Neutrophil (primary cell): ENCODE measurements at regions not wholly inside any gene's neighbourhood (a gene's known extent, or its start where the extent isn't known, plus 50 kb on each side); places are given as distances from the start of the nearest gene placed in this dataset.

ENCODE experiments used
- H3K27ac ChIP-seq: fragments of 200-600 bp; sonication (generic); 2 replicates; pipeline ENCODE4 v1.5.1; 2016; ENCODE audit warnings: mild to moderate bottlenecking, moderate library complexity
- H3K27me3 ChIP-seq: fragments of 200-600 bp; sonication (generic); 2 replicates; pipeline ENCODE4 v1.6.0; 2016; ENCODE audit warnings: mild to moderate bottlenecking
- H3K36me3 ChIP-seq: fragments of 200-600 bp; sonication (generic); 2 replicates; pipeline ENCODE4 v1.5.1; 2017
- H3K4me1 ChIP-seq, 2 experiments: fragments of 200-600 bp in 1 of 2; sonication (generic) in 1 of 2; 1 replicate in 1 of 2; 2 replicates in 1 of 2; pipeline versions ENCODE4 v1.5.1 to v1.6.1; 2013 to 2016; ENCODE audit warnings: low read depth in 1 of 2, low read length in 1 of 2, mild to moderate bottlenecking in 1 of 2, moderate library complexity in 1 of 2; ENCODE audit not compliant: control insufficient read depth in 1 of 2, insufficient read depth in 1 of 2
- H3K4me3 ChIP-seq, 2 experiments: fragments of 200-600 bp in 1 of 2; sonication (generic) in 1 of 2; 1 replicate in 1 of 2; 2 replicates in 1 of 2; pipeline ENCODE4 v1.5.1; 2013 to 2016; ENCODE audit warnings: low read depth in 1 of 2, low read length in 1 of 2, mild to moderate bottlenecking in 1 of 2, moderate library complexity in 1 of 2
- H3K9me3 ChIP-seq: fragments of 200-600 bp; sonication (generic); 2 replicates; pipeline ENCODE4 v1.5.1; 2016
- TF ChIP-seq, protein P1 (sequence below): fragments of 200-600 bp; sonication (generic); IDR thresholded peaks from 2 replicates; pipeline ENCODE4 v1.5.1; 2016; ENCODE audit warnings: antibody characterized with exemption

DNA sequence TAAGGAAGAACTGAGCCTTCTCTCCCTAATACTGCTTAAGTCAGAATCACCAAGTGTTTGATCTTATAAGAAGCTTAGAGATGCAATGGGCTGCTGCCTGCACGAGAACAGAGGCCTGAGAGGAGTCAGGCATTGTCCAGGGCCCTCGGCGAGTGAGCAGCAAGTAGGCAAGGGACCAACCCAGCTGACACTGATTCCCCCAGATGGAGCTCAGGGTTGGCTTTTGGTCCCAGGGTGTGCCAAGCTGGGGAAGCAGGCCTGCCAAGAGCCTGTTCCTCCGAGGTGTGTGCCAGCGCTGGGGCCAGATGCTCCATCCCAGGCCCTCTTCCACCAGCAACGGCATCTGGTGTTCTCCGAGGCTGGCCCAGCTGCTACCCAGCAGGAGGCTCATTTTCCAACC, 222.0 kb upstream of the ZMIZ1 start:
- TF ChIP-seq, protein P1, sequence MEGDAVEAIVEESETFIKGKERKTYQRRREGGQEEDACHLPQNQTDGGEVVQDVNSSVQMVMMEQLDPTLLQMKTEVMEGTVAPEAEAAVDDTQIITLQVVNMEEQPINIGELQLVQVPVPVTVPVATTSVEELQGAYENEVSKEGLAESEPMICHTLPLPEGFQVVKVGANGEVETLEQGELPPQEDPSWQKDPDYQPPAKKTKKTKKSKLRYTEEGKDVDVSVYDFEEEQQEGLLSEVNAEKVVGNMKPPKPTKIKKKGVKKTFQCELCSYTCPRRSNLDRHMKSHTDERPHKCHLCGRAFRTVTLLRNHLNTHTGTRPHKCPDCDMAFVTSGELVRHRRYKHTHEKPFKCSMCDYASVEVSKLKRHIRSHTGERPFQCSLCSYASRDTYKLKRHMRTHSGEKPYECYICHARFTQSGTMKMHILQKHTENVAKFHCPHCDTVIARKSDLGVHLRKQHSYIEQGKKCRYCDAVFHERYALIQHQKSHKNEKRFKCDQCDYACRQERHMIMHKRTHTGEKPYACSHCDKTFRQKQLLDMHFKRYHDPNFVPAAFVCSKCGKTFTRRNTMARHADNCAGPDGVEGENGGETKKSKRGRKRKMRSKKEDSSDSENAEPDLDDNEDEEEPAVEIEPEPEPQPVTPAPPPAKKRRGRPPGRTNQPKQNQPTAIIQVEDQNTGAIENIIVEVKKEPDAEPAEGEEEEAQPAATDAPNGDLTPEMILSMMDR: no peak
- no peak overlapping the region for H3K4me3 ChIP-seq
- no peaks in the 10 kb centered on the region for H3K27me3 ChIP-seq
- no peaks in the 10 kb centered on the region for H3K36me3 ChIP-seq
- no peaks in the 10 kb centered on the region for H3K4me1 ChIP-seq
- no peaks in the 10 kb centered on the region for H3K9me3 ChIP-seq
- no peak overlapping the region for H3K27ac ChIP-seq

- H3K27me3 ChIP-seq: no peaks in the 10 kb centered on the region
- H3K27ac ChIP-seq: no peak overlapping the region
- no peaks in the 10 kb centered on the region for H3K9me3 ChIP-seq
- no peak overlapping the region for H3K4me3 ChIP-seq
- no peaks in the 10 kb centered on the region for H3K4me1 ChIP-seq
- TF ChIP-seq, protein P1: no peak
- no peaks in the 10 kb centered on the region for H3K36me3 ChIP-seq
Measured at GRCh38 chr10:78847485-78847884, 221.3 kb upstream of the ZMIZ1 start.

DNA sequence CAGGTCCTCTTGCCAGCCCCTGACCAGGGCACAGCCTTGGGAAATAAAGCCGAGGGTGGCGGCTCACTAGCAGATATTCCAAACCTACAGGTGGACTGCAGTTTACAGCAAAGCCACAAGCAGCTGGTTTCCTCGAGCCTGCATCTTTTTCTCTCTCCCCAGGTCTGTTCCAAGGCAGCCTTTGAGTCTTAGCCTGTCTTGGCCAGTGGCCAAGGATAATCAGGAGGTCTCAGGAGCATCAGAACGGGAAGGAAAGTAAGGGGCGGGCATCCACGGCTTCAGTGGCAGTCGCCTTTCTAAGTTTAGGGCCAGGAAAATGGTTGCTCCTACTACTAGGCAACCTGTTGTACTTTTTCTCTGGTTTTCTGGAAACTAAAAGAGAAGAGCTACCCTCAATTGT, 219.7 kb upstream of the ZMIZ1 start:
- H3K4me1 ChIP-seq: no peaks in the 10 kb centered on the region
- no peaks in the 10 kb centered on the region for H3K36me3 ChIP-seq
- no peaks in the 10 kb centered on the region for H3K27me3 ChIP-seq
- H3K4me3 ChIP-seq: no peak overlapping the region
- no peak overlapping the region for H3K27ac ChIP-seq
- no peaks in the 10 kb centered on the region for H3K9me3 ChIP-seq
- TF ChIP-seq, protein P1: no peak

GRCh38 chr10:78849731-78850130, 219.0 kb upstream of the ZMIZ1 start:
- TF ChIP-seq, protein P1: no peak
- no peaks in the 10 kb centered on the region for H3K27me3 ChIP-seq
- no peak overlapping the region for H3K27ac ChIP-seq
- no peaks in the 10 kb centered on the region for H3K36me3 ChIP-seq
- no peak overlapping the region for H3K4me3 ChIP-seq
- H3K9me3 ChIP-seq: no peaks in the 10 kb centered on the region
- no peaks in the 10 kb centered on the region for H3K4me1 ChIP-seq

DNA sequence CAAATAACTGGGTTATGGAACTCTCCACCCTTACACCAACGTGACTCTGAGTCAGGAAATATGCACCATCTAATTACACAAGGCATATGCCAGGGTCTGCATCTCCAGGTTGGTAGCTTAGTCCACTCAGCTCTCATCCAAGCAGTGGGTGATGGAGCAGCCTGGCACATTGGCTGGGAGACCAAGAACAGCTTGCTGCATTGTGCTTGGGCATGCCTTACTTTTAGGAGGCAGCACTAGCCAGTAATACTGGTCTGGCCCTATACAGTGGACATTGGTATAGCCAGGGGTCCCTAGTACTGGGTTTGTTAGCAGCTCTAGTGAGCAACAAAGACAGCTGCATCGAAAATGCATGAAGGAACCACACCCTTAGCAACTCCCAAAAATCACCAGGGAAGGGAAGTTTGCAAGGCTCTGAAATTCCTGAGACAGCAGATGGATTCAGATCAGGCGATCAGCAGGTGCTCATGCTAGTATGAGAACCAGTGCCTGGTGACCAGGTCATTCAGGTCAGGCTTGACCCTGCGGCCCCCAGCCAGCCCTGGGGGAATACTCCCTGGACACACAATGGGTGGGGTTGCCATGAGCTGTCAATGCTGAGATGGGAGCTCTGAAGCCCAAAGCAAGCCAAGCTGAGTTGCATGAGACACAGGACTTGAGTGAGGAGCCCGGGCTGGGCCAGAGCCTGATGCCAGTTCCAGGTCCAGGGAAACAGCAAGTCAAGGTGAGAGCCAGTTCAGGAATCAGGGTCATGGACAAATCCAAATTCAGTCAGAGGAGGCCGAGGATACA, 217.9 kb upstream of the ZMIZ1 start:
- no peaks in the 10 kb centered on the region for H3K9me3 ChIP-seq
- TF ChIP-seq, protein P1: no peak
- H3K36me3 ChIP-seq: no peaks in the 10 kb centered on the region
- H3K27me3 ChIP-seq: no peaks in the 10 kb centered on the region
- H3K4me1 ChIP-seq: no peaks in the 10 kb centered on the region
- H3K4me3 ChIP-seq: no peak overlapping the region
- no peak overlapping the region for H3K27ac ChIP-seq
